GM10266 (cell line): ENCODE measurements at regions not wholly inside any gene's neighbourhood (a gene's known extent, or its start where the extent isn't known, plus 50 kb on each side); places are given as distances from the start of the nearest gene placed in this dataset.

Experiments used
- DNase-seq: peaks from one replicate; pipeline ENCODE4 v3.0.0; 2012; ENCODE audit errors: extremely low spot score
- CTCF ChIP-seq: IDR thresholded peaks from 2 replicates; pipeline ENCODE4 v1.5.1; 2012; ENCODE audit warnings: mild to moderate bottlenecking, low read depth; ENCODE audit not compliant: control insufficient read depth, insufficient read depth; ENCODE audit errors: missing control alignments

GRCh38 chr2:117692001-117692763, 122.3 kb upstream of the DDX18 start:
- no peak for DNase-seq
- no peak for TF ChIP-seq CTCF

- no peak for DNase-seq
These were observed 121.3 kb upstream of the DDX18 start for GRCh38 chr2:117693154-117693553.

GRCh38 chr2:117693651-117694050, 120.8 kb upstream of the DDX18 start:
- no peak for TF ChIP-seq CTCF
- no peak for DNase-seq

More at GRCh38 chr2:117693154-117693553, 121.3 kb upstream of the DDX18 start:
- no peak for TF ChIP-seq CTCF

- DNase-seq: no peak
- TF ChIP-seq CTCF: no peak
These were observed 116.2 kb upstream of the DDX18 start for GRCh38 chr2:117698287-117698686.

- TF ChIP-seq CTCF: no peak
- DNase-seq: no peak
These were observed 115.7 kb upstream of the DDX18 start for GRCh38 chr2:117698819-117699218.

GRCh38 chr2:117700471-117700870, 114.0 kb upstream of the DDX18 start:
- DNase-seq: no peak
- TF ChIP-seq CTCF: no peak

- TF ChIP-seq CTCF: no peak
- no peak for DNase-seq
These were observed 113.1 kb upstream of the DDX18 start for GRCh38 chr2:117701365-117701764.
